Thyroid gland (tissue), 4 donors: ENCODE measurements at regions not wholly inside any gene's neighbourhood (a gene's known extent, or its start where the extent isn't known, plus 50 kb on each side); places are given as distances from the start of the nearest gene placed in this dataset.

Experiments used
- CTCF ChIP-seq, 6 experiments: fragments of 200-600 bp in 3 of 6; fragments of 450-650 bp in 3 of 6; sonication (generic) in 3 of 6; IDR thresholded peaks; one replicate each; pipeline ENCODE4 v1.5.1; 2016 to 2019; ENCODE audit warnings: antibody characterized with exemption in 6 of 6, mild to moderate bottlenecking in 2 of 6, inconsistent platforms in 1 of 6, moderate library complexity in 1 of 6
- POLR2A ChIP-seq, 2 donors: fragments of 450-650 bp; IDR thresholded peaks; one replicate each; pipeline ENCODE4 v1.6.1; 2017; ENCODE audit warnings: antibody characterized with exemption in 2 of 2, mild to moderate bottlenecking in 2 of 2, moderate library complexity in 1 of 2

GRCh38 chr10:89915968-89916367 is 214.6 kb downstream of the KIF20B start:
- TF ChIP-seq CTCF (IDR thresholded peaks at IDR 0.05) = no peak
- no peak for TF ChIP-seq POLR2A (IDR thresholded peaks at IDR 0.05)
